WERI-Rb-1 (cell line): ENCODE measurements at regions not wholly inside any gene's neighbourhood (a gene's known extent, or its start where the extent isn't known, plus 50 kb on each side); places are given as distances from the start of the nearest gene placed in this dataset.

Source experiments
- DNase-seq: peaks from one replicate; pipeline ENCODE4 v3.0.0-alpha.2; 2020
- H3K27ac ChIP-seq: fragments of 250-450 bp; sonication (Bioruptor Pico); 2 replicates; pipeline ENCODE4 v1.5.1; 2020; ENCODE audit warnings: mild to moderate bottlenecking, moderate library complexity
- H3K27me3 ChIP-seq: fragments of 250-450 bp; sonication (Bioruptor Pico); 2 replicates; pipeline ENCODE4 v1.5.1; 2021; ENCODE audit warnings: mild to moderate bottlenecking, low read depth, moderate library complexity; ENCODE audit not compliant: insufficient read depth, severe bottlenecking
- H3K36me3 ChIP-seq: fragments of 250-450 bp; sonication (Bioruptor Pico); 2 replicates; pipeline ENCODE4 v1.5.1; 2020; ENCODE audit warnings: mild to moderate bottlenecking, moderate library complexity
- H3K4me3 ChIP-seq: 2 replicates; pipeline ENCODE4 v1.5.1; 2011; ENCODE audit warnings: low read depth, mild to moderate bottlenecking, control low read depth, low read length
- H3K9me3 ChIP-seq: fragments of 250-450 bp; sonication (Bioruptor Pico); 2 replicates; pipeline ENCODE4 v1.5.1; 2021; ENCODE audit warnings: mild to moderate bottlenecking, moderate library complexity; ENCODE audit not compliant: severe bottlenecking
- CTCF ChIP-seq: IDR thresholded peaks from 2 replicates; pipeline ENCODE4 v1.5.1; 2011; ENCODE audit warnings: low read depth, mild to moderate bottlenecking, control low read depth, inconsistent platforms, low read length

- Histone ChIP-seq H3K9me3 (no peaks in the 10 kb centered on the region), H3K27me3 (no peaks in the 10 kb centered on the region), H3K27ac (no peak overlapping the region), H3K36me3 (no peaks in the 10 kb centered on the region), H3K4me3 (no peak overlapping the region)
- no peak for TF ChIP-seq CTCF
- peak; percentile 9 for DNase-seq
Observed at GRCh38 chr9:24616863-24617262, 71.2 kb upstream of the IZUMO3 start.

- no peak overlapping the region for H3K27ac ChIP-seq
- no peaks in the 10 kb centered on the region for H3K36me3 ChIP-seq
- TF ChIP-seq CTCF: 0 out of 2 replicates have a peak, but pooled peaks have one; percentile 23
- H3K4me3 ChIP-seq: no peak overlapping the region
- H3K9me3 ChIP-seq: no peaks in the 10 kb centered on the region
- DNase-seq: no peak
- no peaks in the 10 kb centered on the region for H3K27me3 ChIP-seq
Observed at GRCh38 chr9:24614070-24614469, 68.4 kb upstream of the IZUMO3 start.

GRCh38 chr9:24608599-24608998, 62.9 kb upstream of the IZUMO3 start:
- H3K4me3 ChIP-seq: no peak overlapping the region

GRCh38 chr9:24602693-24603352, 57.1 kb upstream of the IZUMO3 start:
- Histone ChIP-seq H3K27ac (no peak overlapping the region), H3K27me3 (peaks cover 4% of the 10 kb centered on the region), H3K4me3 (no peak overlapping the region), H3K36me3 (no peaks in the 10 kb centered on the region), H3K9me3 (no peaks in the 10 kb centered on the region)
- TF ChIP-seq CTCF: no peak
- DNase-seq: no peak

More at GRCh38 chr9:24608599-24608998, 62.9 kb upstream of the IZUMO3 start:
- Histone ChIP-seq H3K36me3 (no peaks in the 10 kb centered on the region), H3K9me3 (no peaks in the 10 kb centered on the region), H3K27me3 (no peaks in the 10 kb centered on the region), H3K27ac (no peak overlapping the region)
- TF ChIP-seq CTCF: no peak
- no peak for DNase-seq
